Testis (tissue), 2 donors: ENCODE measurements at regions not wholly inside any gene's neighbourhood (a gene's known extent, or its start where the extent isn't known, plus 50 kb on each side); places are given as distances from the start of the nearest gene placed in this dataset.

Experiments
- POLR2A ChIP-seq: fragments of 450-650 bp; IDR thresholded peaks from one replicate; pipeline ENCODE4 v1.6.1; 2017; ENCODE audit warnings: antibody characterized with exemption, mild to moderate bottlenecking, moderate library complexity
- TF ChIP-seq, protein P1 (sequence below), 3 experiments: fragments of 450-650 bp in 2 of 3; fragments of 200-600 bp in 1 of 3; sonication (generic) in 1 of 3; IDR thresholded peaks; one replicate each; pipeline ENCODE4 v1.5.1; 2016 to 2019; ENCODE audit warnings: antibody characterized with exemption in 3 of 3, mild to moderate bottlenecking in 2 of 3, moderate library complexity in 1 of 3

DNA sequence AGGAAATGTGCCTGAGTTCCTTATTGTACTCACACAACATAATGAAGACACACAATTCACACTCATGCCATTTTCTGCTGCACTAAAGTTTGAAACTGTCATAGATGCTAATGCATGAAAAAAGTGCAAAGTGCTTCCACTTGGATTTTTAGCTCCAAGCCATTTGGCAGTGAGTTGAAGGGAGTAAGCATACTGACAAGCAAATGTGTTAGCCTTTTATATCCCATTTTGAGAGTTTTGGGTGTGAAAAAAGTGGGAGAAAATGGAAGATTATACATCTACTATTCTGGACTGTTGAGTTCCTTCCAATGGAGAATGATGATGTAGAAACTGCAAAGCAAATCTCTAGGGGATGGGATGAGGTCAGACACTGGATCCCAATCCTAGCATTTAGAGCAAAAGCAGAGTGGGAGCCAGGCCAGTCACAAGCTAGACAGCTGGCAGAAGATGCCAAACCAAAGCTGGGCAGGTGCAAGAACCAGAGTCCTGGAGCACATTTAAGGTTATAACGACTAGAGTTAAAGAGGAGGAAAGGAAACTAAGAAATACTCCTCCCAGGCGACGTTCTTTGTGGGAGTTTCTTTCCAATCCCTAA lies 216.8 kb downstream of the FBXO8 start:
- TF ChIP-seq, protein P1, sequence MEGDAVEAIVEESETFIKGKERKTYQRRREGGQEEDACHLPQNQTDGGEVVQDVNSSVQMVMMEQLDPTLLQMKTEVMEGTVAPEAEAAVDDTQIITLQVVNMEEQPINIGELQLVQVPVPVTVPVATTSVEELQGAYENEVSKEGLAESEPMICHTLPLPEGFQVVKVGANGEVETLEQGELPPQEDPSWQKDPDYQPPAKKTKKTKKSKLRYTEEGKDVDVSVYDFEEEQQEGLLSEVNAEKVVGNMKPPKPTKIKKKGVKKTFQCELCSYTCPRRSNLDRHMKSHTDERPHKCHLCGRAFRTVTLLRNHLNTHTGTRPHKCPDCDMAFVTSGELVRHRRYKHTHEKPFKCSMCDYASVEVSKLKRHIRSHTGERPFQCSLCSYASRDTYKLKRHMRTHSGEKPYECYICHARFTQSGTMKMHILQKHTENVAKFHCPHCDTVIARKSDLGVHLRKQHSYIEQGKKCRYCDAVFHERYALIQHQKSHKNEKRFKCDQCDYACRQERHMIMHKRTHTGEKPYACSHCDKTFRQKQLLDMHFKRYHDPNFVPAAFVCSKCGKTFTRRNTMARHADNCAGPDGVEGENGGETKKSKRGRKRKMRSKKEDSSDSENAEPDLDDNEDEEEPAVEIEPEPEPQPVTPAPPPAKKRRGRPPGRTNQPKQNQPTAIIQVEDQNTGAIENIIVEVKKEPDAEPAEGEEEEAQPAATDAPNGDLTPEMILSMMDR (IDR thresholded peaks at IDR 0.05) = no peak
- no peak for TF ChIP-seq POLR2A
